OCI-LY3 (cell line): ENCODE measurements at regions not wholly inside any gene's neighbourhood (a gene's known extent, or its start where the extent isn't known, plus 50 kb on each side); places are given as distances from the start of the nearest gene placed in this dataset.

ENCODE experiments used
- H2AFZ ChIP-seq: fragments of 200-600, 300-600 bp; shearing (Covaris generic); 2 replicates; pipeline ENCODE4 v1.6.0; 2014; ENCODE audit warnings: antibody characterized with exemption, low read depth, low read length
- H3K27ac ChIP-seq: fragments of 200-600, 300-600 bp; sonication (generic); 2 replicates; pipeline ENCODE4 v1.5.1; 2014; ENCODE audit warnings: mild to moderate bottlenecking, low read length, moderate library complexity, mixed read lengths
- H3K27me3 ChIP-seq: fragments of 200-600, 300-600 bp; sonication (generic); 2 replicates; pipeline ENCODE4 v1.6.1; 2014; ENCODE audit warnings: low read depth, low read length, mixed read lengths
- H3K36me3 ChIP-seq: fragments of 200-600, 300-600 bp; sonication (generic); replicated peaks from 2 replicates; pipeline ENCODE3; 2014; ENCODE audit warnings: low read depth, low read length, mixed read lengths
- H3K4me1 ChIP-seq: fragments of 300-600, 200-600 bp; sonication (generic); 2 replicates; pipeline ENCODE4 v1.6.1; 2014; ENCODE audit warnings: low read length, mixed read lengths
- H3K4me2 ChIP-seq: fragments of 200-600, 300-600 bp; sonication (generic); 2 replicates; pipeline ENCODE4 v1.6.1; 2014; ENCODE audit warnings: low read length, mixed read lengths
- H3K4me3 ChIP-seq: fragments of 300-600, 200-600 bp; sonication (generic); 2 replicates; pipeline ENCODE4 v1.5.1; 2014; ENCODE audit warnings: antibody characterized with exemption, mild to moderate bottlenecking, low read length, moderate library complexity
- H3K79me2 ChIP-seq: fragments of 300-600, 200-600 bp; shearing (Covaris generic); 2 replicates; pipeline ENCODE4 v1.6.1; 2014; ENCODE audit warnings: mild to moderate bottlenecking, low read length, mixed read lengths
- H3K9ac ChIP-seq: fragments of 300-600, 200-600 bp; shearing (Covaris generic); 2 replicates; pipeline ENCODE4 v1.6.0; 2014; ENCODE audit warnings: mild to moderate bottlenecking, low read length, moderate library complexity
- H3K9me3 ChIP-seq: fragments of 200-600, 300-600 bp; shearing (Covaris generic); 2 replicates; pipeline ENCODE4 v1.6.1; 2014; ENCODE audit warnings: low read length, mixed read lengths; ENCODE audit not compliant: insufficient read depth
- H4K20me1 ChIP-seq: fragments of 200-600, 300-600 bp; sonication (generic); 2 replicates; pipeline ENCODE4 v1.6.1; 2016; ENCODE audit warnings: low read length, mixed read lengths; ENCODE audit not compliant: insufficient read depth
- CTCF ChIP-seq: fragments of 200-600, 300-600 bp; sonication (generic); IDR thresholded peaks from 2 replicates; pipeline ENCODE4 v1.5.1; 2014; ENCODE audit warnings: antibody characterized with exemption, low read length, low read depth
- EZH2phosphoT487 ChIP-seq: fragments of 200-600 bp; shearing (Covaris generic); IDR thresholded peaks from 2 replicates; pipeline ENCODE4 v1.6.1; 2018; ENCODE audit warnings: antibody characterized with exemption, mixed run types, low read depth

GRCh38 chr14:87869619-87870583 lies 123.1 kb downstream of the GALC start:
- no peak overlapping the region for H2AFZ ChIP-seq
- H3K9ac ChIP-seq: no peak overlapping the region
- H3K9me3 ChIP-seq: no peaks in the 10 kb centered on the region
- TF ChIP-seq CTCF (no peak), EZH2phosphoT487 (no peak)
- H3K4me1 ChIP-seq: peaks cover 10% of the 10 kb centered on the region
- H3K36me3 ChIP-seq: no peaks in the 10 kb centered on the region
- H3K27ac ChIP-seq: no peak overlapping the region
- H3K4me3 ChIP-seq: no peak overlapping the region
- no peaks in the 10 kb centered on the region for H3K79me2 ChIP-seq
- H3K27me3 ChIP-seq: no peaks in the 10 kb centered on the region
- H4K20me1 ChIP-seq: no peaks in the 10 kb centered on the region
- no peak overlapping the region for H3K4me2 ChIP-seq

GRCh38 chr14:87868920-87869319 lies 124.1 kb downstream of the GALC start:
- no peak overlapping the region for H3K27ac ChIP-seq
- H3K4me1 ChIP-seq: peaks cover 10% of the 10 kb centered on the region
- H3K4me2 ChIP-seq: no peak overlapping the region
- H3K79me2 ChIP-seq: no peaks in the 10 kb centered on the region
- H4K20me1 ChIP-seq: no peaks in the 10 kb centered on the region
- no peaks in the 10 kb centered on the region for H3K27me3 ChIP-seq
- no peaks in the 10 kb centered on the region for H3K9me3 ChIP-seq
- H3K9ac ChIP-seq: no peak overlapping the region
- H3K36me3 ChIP-seq: no peaks in the 10 kb centered on the region
- no peak overlapping the region for H2AFZ ChIP-seq
- no peak for TF ChIP-seq CTCF
- TF ChIP-seq EZH2phosphoT487: no peak
- no peak overlapping the region for H3K4me3 ChIP-seq

GRCh38 chr14:87866116-87866515 lies 126.9 kb downstream of the GALC start:
- H3K9me3 ChIP-seq: no peaks in the 10 kb centered on the region
- no peak overlapping the region for H2AFZ ChIP-seq
- no peak for TF ChIP-seq EZH2phosphoT487
- TF ChIP-seq CTCF: no peak
- no peaks in the 10 kb centered on the region for H3K79me2 ChIP-seq
- H3K4me2 ChIP-seq: no peak overlapping the region
- no peak overlapping the region for H3K4me3 ChIP-seq
- no peak overlapping the region for H3K9ac ChIP-seq
- no peaks in the 10 kb centered on the region for H3K27me3 ChIP-seq
- peaks cover 10% of the 10 kb centered on the region for H3K4me1 ChIP-seq
- no peaks in the 10 kb centered on the region for H3K36me3 ChIP-seq
- H4K20me1 ChIP-seq: no peaks in the 10 kb centered on the region
- H3K27ac ChIP-seq: no peak overlapping the region

- no peaks in the 10 kb centered on the region for H4K20me1 ChIP-seq
- H3K36me3 ChIP-seq: no peaks in the 10 kb centered on the region
- H3K27me3 ChIP-seq: no peaks in the 10 kb centered on the region
- no peak for TF ChIP-seq EZH2phosphoT487
- no peak for TF ChIP-seq CTCF
- no peak overlapping the region for H3K9ac ChIP-seq
- no peak overlapping the region for H3K4me3 ChIP-seq
- no peak overlapping the region for H2AFZ ChIP-seq
- H3K79me2 ChIP-seq: no peaks in the 10 kb centered on the region
- peaks cover under 1% of the 10 kb centered on the region; the same call in 1 of the 2 replicates for H3K4me1 ChIP-seq
- H3K27ac ChIP-seq: no peak overlapping the region
- no peak overlapping the region for H3K4me2 ChIP-seq
- H3K9me3 ChIP-seq: no peaks in the 10 kb centered on the region
Measured at GRCh38 chr14:87864356-87865270, 128.4 kb downstream of the GALC start.
